ENCODE measurements at regions not wholly inside any gene's neighbourhood (a gene's known extent, or its start where the extent isn't known, plus 50 kb on each side); places are given as distances from the start of the nearest gene placed in this dataset.

- TF ChIP-seq POLR2A (IDR thresholded peaks at IDR 0.05) (no peak), CTCF (IDR thresholded peaks at IDR 0.05) (no peak)
Measured at GRCh38 chrX:124232523-124233201, 99.8 kb upstream of the TEX13D start.

Data from Peyer's patch (tissue), 4 donors.